Liver (tissue), 3 donors: ENCODE measurements at regions not wholly inside any gene's neighbourhood (a gene's known extent, or its start where the extent isn't known, plus 50 kb on each side); places are given as distances from the start of the nearest gene placed in this dataset.

Source experiments
- EGR1 ChIP-seq, 2 donors: IDR thresholded peaks; 2 replicates each; pipeline ENCODE4 v1.6.1; 2016 to 2018; ENCODE audit warnings: antibody characterized with exemption in 2 of 2, low read depth in 2 of 2
- FOXA1 ChIP-seq: IDR thresholded peaks from 2 replicates; pipeline ENCODE4 v1.6.1; 2016; ENCODE audit warnings: antibody characterized with exemption
- GABPA ChIP-seq, 2 donors: IDR thresholded peaks in 1 of 2; conservative IDR thresholded peaks in 1 of 2; 2 replicates each; pipeline ENCODE4 v1.6.1; 2016; ENCODE audit warnings: antibody characterized with exemption in 2 of 2, mild to moderate bottlenecking in 1 of 2, moderate library complexity in 1 of 2
- HNF4A ChIP-seq, 2 donors: conservative IDR thresholded peaks; 2 replicates each; pipeline ENCODE4 v1.6.1; 2016; ENCODE audit warnings: antibody characterized with exemption in 2 of 2, mild to moderate bottlenecking in 2 of 2
- HNF4G ChIP-seq: IDR thresholded peaks from 2 replicates; pipeline ENCODE4 v1.6.1; 2016; ENCODE audit warnings: antibody characterized with exemption
- JUND ChIP-seq, 2 donors: IDR thresholded peaks; 2 replicates each; pipeline ENCODE4 v1.6.1; 2016; ENCODE audit warnings: antibody characterized with exemption in 2 of 2
- NR2F2 ChIP-seq: IDR thresholded peaks from 2 replicates; pipeline ENCODE4 v1.6.1; 2016; ENCODE audit warnings: antibody characterized with exemption
- RAD21 ChIP-seq, 2 donors: IDR thresholded peaks; 2 replicates each; pipeline ENCODE4 v1.6.1; 2016; ENCODE audit warnings: antibody characterized with exemption in 2 of 2, mild to moderate bottlenecking in 2 of 2
- RXRA ChIP-seq, 2 donors: IDR thresholded peaks; 2 replicates each; pipeline ENCODE4 v1.6.1; 2017 to 2018; ENCODE audit warnings: antibody characterized with exemption in 2 of 2, mild to moderate bottlenecking in 1 of 2
- TAF1 ChIP-seq: conservative IDR thresholded peaks from 2 replicates; pipeline ENCODE4 v1.6.1; 2016; ENCODE audit warnings: antibody characterized with exemption, mild to moderate bottlenecking
- YY1 ChIP-seq: IDR thresholded peaks from 2 replicates; pipeline ENCODE4 v1.6.1; 2016; ENCODE audit warnings: antibody characterized with exemption, mild to moderate bottlenecking
- TF ChIP-seq, protein P1 (sequence below): fragments of 150-350 bp; IDR thresholded peaks from 2 replicates; pipeline ENCODE4 v1.5.1; 2017; ENCODE audit warnings: improper control_type of control experiment, low read depth, low read length; ENCODE audit not compliant: missing input control
- TF ChIP-seq, protein P2 (sequence below): IDR thresholded peaks from 2 replicates; pipeline ENCODE4 v1.6.1; 2016; ENCODE audit warnings: antibody characterized with exemption, mild to moderate bottlenecking
- TF ChIP-seq, protein P3 (sequence below): IDR thresholded peaks from 2 replicates; pipeline ENCODE4 v1.6.1; 2016; ENCODE audit warnings: antibody characterized with exemption
- donor health status: healthy.
- donor health status: healthy.

DNA sequence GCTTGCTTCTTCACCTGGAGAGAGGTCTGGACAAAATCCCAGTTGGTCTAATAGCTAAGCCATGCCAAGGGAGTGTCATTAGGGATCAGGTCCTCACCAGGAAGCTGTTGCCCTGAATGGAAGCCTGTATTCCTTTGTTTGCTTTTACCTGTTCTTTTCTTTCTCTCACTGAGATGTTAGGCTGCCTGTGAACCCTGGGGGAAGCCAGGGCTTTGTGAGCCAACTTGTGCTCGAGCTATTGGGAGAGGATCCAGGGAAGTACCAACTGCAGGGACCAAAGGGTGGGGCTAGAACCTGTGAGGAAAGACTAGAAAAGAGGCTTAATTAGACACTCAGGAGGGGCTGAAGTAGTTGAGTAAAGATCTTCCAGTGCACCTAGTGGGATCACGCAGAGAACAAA lies 451.2 kb upstream of the TLE4 start:
- TF ChIP-seq, protein P1, sequence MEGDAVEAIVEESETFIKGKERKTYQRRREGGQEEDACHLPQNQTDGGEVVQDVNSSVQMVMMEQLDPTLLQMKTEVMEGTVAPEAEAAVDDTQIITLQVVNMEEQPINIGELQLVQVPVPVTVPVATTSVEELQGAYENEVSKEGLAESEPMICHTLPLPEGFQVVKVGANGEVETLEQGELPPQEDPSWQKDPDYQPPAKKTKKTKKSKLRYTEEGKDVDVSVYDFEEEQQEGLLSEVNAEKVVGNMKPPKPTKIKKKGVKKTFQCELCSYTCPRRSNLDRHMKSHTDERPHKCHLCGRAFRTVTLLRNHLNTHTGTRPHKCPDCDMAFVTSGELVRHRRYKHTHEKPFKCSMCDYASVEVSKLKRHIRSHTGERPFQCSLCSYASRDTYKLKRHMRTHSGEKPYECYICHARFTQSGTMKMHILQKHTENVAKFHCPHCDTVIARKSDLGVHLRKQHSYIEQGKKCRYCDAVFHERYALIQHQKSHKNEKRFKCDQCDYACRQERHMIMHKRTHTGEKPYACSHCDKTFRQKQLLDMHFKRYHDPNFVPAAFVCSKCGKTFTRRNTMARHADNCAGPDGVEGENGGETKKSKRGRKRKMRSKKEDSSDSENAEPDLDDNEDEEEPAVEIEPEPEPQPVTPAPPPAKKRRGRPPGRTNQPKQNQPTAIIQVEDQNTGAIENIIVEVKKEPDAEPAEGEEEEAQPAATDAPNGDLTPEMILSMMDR, result no peak
- TF ChIP-seq, protein P2, sequence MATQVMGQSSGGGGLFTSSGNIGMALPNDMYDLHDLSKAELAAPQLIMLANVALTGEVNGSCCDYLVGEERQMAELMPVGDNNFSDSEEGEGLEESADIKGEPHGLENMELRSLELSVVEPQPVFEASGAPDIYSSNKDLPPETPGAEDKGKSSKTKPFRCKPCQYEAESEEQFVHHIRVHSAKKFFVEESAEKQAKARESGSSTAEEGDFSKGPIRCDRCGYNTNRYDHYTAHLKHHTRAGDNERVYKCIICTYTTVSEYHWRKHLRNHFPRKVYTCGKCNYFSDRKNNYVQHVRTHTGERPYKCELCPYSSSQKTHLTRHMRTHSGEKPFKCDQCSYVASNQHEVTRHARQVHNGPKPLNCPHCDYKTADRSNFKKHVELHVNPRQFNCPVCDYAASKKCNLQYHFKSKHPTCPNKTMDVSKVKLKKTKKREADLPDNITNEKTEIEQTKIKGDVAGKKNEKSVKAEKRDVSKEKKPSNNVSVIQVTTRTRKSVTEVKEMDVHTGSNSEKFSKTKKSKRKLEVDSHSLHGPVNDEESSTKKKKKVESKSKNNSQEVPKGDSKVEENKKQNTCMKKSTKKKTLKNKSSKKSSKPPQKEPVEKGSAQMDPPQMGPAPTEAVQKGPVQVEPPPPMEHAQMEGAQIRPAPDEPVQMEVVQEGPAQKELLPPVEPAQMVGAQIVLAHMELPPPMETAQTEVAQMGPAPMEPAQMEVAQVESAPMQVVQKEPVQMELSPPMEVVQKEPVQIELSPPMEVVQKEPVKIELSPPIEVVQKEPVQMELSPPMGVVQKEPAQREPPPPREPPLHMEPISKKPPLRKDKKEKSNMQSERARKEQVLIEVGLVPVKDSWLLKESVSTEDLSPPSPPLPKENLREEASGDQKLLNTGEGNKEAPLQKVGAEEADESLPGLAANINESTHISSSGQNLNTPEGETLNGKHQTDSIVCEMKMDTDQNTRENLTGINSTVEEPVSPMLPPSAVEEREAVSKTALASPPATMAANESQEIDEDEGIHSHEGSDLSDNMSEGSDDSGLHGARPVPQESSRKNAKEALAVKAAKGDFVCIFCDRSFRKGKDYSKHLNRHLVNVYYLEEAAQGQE, result no peak
- TF ChIP-seq TAF1, result no peak
- no peak for TF ChIP-seq HNF4G
- no peak for TF ChIP-seq JUND (IDR thresholded peaks at IDR 0.05)
- no peak for TF ChIP-seq FOXA1
- TF ChIP-seq YY1, result no peak
- TF ChIP-seq GABPA (IDR thresholded peaks at IDR 0.05 in 1 of 2, conservative IDR thresholded peaks at IDR 0.05 in 1 of 2), result no peak
- TF ChIP-seq HNF4A (conservative IDR thresholded peaks at IDR 0.05), result no peak
- no peak for TF ChIP-seq RAD21 (IDR thresholded peaks at IDR 0.05)
- TF ChIP-seq, protein P3, sequence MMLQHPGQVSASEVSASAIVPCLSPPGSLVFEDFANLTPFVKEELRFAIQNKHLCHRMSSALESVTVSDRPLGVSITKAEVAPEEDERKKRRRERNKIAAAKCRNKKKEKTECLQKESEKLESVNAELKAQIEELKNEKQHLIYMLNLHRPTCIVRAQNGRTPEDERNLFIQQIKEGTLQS, result no peak
- TF ChIP-seq EGR1 (IDR thresholded peaks at IDR 0.05; ENCODE audit: low read depth in 2 of 2), result no peak
- TF ChIP-seq RXRA (IDR thresholded peaks at IDR 0.05), result no peak
- no peak for TF ChIP-seq NR2F2
